ENCODE measurements at regions not wholly inside any gene's neighbourhood (a gene's known extent, or its start where the extent isn't known, plus 50 kb on each side); places are given as distances from the start of the nearest gene placed in this dataset.
"Not testable (repeated sequence)": the region's sequence is repeated elsewhere in the genome, so short reads cannot be mapped to it uniquely, and the experiment has no call there.

DNA sequence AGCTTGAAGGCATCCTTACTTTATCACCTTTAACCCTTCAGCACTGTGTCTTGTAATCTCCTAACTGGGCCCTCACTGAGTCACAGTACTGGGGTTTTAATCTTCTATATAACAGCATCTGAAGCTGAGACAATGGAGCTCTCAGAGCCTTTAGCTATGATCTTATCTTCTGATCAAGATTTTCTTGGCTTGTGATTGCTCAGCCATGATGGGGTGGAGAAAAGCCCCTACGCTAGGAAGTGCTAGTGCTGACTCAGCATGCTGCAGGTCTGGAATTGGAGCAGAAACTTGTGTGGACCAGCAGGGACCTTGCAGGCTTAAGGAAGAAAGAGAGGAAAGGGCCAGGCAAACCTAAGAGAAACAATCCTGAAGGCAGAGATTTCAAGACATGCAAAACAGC, 71.7 kb upstream of the EED start:
- intact Hi-C loops (cut with micrococcal nuclease): no loop called here
- Mint-ChIP-seq H3K27ac (no peak overlapping the region), H3K36me3 (ENCODE audit: low read depth) (no peaks in the 10 kb centered on the region), H3K9me3 (no peaks in the 10 kb centered on the region), H3K4me1 (peaks cover 8% of the 10 kb centered on the region), H3K27me3 (no peaks in the 10 kb centered on the region), H3K4me3 (no peak overlapping the region)
- DNase-seq (no peak), ATAC-seq (ENCODE audit: low read depth) (no peak)
- ChIA-PET CTCF (no interaction called here), POLR2A (interaction anchor here (1.0 kb wide), 1 partner anchor 21 kb away, joined by 3 read pairs; no protein-coding TSS in a partner anchor)
- TF ChIP-seq, protein P1, sequence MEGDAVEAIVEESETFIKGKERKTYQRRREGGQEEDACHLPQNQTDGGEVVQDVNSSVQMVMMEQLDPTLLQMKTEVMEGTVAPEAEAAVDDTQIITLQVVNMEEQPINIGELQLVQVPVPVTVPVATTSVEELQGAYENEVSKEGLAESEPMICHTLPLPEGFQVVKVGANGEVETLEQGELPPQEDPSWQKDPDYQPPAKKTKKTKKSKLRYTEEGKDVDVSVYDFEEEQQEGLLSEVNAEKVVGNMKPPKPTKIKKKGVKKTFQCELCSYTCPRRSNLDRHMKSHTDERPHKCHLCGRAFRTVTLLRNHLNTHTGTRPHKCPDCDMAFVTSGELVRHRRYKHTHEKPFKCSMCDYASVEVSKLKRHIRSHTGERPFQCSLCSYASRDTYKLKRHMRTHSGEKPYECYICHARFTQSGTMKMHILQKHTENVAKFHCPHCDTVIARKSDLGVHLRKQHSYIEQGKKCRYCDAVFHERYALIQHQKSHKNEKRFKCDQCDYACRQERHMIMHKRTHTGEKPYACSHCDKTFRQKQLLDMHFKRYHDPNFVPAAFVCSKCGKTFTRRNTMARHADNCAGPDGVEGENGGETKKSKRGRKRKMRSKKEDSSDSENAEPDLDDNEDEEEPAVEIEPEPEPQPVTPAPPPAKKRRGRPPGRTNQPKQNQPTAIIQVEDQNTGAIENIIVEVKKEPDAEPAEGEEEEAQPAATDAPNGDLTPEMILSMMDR (IDR thresholded peaks at IDR 0.05): no peak

DNA sequence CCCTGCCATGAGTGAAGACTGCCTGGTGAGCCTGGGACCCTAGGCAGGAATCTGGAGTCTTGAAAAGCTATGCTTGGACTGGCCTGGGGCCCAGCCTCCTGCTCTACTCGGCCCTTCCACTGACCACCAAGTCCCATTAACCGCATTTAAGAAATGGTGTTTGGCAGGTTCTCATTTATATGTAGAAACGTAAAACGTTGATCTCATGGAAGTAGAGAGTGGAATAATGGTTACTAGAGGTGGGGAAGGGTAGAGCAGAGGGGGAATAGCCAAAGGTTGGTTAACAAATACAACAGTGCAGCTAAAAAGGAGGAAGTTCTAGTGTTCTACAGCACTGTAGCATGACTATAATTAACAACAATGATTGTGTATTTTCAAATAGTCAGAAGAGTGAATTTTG, 72.9 kb upstream of the EED start:
- no peak overlapping the region for H3K27ac Mint-ChIP-seq

DNA sequence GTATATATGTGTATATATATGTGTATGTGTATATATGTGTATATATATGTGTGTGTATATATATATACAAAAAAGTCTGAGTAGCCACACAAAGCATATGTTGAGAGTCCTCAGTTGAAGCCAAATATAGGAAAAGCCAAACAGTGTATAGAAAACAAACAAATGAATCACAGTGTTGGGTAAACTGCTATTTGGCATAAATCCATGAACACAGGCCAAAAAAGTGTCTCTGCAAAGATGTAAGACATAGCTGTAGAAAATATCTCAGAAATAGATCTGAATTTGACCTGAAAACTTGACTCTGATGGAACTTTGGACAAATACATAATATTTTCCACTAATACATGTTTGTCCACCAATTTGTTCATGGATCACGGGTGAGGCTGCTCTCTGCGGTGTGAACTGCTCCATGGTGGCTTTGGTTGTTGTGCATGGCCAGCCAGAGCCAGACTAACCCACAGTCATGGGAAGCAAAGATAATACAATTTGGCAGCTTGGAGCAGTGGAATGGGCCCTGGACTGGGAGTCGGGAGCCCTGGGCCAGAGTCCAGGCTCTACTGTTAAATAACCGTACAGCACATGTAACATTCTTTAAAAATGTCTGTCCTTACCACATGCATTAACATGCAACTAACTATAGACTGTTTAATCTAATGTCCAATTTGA, 76.9 kb upstream of the EED start:
- Mint-ChIP-seq H3K36me3 (ENCODE audit: low read depth) (no peaks in the 10 kb centered on the region), H3K27me3 (no peaks in the 10 kb centered on the region), H3K4me1 (no peaks in the 10 kb centered on the region), H3K4me3 (no peak overlapping the region), H3K9me3 (peaks cover 5% of the 10 kb centered on the region), H3K27ac (no peak overlapping the region)
- TF ChIP-seq, protein P1 (IDR thresholded peaks at IDR 0.05): no peak
- ATAC-seq (ENCODE audit: low read depth) (no peak), DNase-seq (no peak)
- POLR2A ChIA-PET: no interaction called here
- CTCF ChIA-PET: no interaction called here
- intact Hi-C loops (cut with micrococcal nuclease): no loop called here

More for the DNA sequence above, 72.9 kb upstream of the EED start:
- H3K9me3 Mint-ChIP-seq: no peaks in the 10 kb centered on the region
- POLR2A ChIA-PET: no interaction called here
- intact Hi-C loops (cut with micrococcal nuclease): no loop called here
- no peak for DNase-seq
- ATAC-seq (ENCODE audit: low read depth): no peak
- CTCF ChIA-PET: no interaction called here
- TF ChIP-seq, protein P1 (IDR thresholded peaks at IDR 0.05): no peak
- no peaks in the 10 kb centered on the region for H3K27me3 Mint-ChIP-seq
- peaks cover 6% of the 10 kb centered on the region for H3K4me1 Mint-ChIP-seq
- no peaks in the 10 kb centered on the region for H3K36me3 Mint-ChIP-seq (ENCODE audit: low read depth)
- H3K4me3 Mint-ChIP-seq: no peak overlapping the region

DNA sequence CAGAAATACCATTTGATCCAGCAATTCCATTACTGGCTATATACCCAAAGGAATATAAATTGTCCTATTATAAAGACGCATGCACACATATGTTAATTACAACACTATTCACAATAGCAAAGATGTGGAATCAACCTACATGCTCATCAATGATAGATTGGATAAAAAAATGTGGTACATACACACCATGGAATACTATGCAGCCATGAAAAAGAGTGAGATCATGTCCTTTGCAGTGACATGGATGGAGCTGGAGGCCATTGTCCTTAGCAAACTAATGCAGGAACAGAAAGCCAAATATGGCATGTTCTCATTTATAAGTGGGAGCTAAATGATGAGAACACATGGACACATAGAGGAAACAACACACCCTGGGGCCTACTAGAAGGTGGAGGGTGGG, 78.3 kb upstream of the EED start:
- ATAC-seq (ENCODE audit: low read depth); H3K27ac Mint-ChIP-seq; H3K36me3 Mint-ChIP-seq (ENCODE audit: low read depth); H3K27me3 Mint-ChIP-seq; DNase-seq; intact Hi-C loops (cut with micrococcal nuclease); H3K4me1 Mint-ChIP-seq; H3K4me3 Mint-ChIP-seq; H3K9me3 Mint-ChIP-seq; CTCF ChIA-PET: not testable (repeated sequence)
- POLR2A ChIA-PET: interaction anchor here (0.7 kb wide), 1 partner anchor 21 kb away, joined by 6 read pairs; no protein-coding TSS in a partner anchor

DNA sequence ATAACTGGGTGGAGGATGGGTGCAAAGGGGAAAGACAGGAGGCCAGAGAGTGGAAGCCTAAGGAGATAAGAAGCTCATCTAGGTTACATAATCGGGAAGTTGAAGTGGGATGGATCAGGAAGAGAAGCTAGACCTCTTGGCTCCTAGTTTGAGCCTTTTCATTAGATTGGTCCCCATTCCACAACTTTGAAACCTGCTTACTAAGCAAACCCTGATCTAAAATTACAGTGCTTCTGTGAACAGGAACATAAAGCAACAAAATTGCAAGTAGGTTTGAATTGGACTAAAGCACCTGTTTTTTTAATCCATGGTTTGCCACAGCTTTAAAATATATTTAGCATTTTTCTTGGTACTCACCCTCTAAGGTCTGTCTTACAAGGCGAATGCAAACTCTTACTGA, 80.4 kb upstream of the EED start:
- ATAC-seq (ENCODE audit: low read depth): no peak
- Mint-ChIP-seq H3K4me1 (peaks cover 24% of the 10 kb centered on the region), H3K27me3 (no peaks in the 10 kb centered on the region), H3K27ac (no peak overlapping the region), H3K9me3 (peaks cover 5% of the 10 kb centered on the region), H3K4me3 (no peak overlapping the region), H3K36me3 (ENCODE audit: low read depth) (no peaks in the 10 kb centered on the region)
- ChIA-PET POLR2A (interaction anchor here (1.2 kb wide), 1 partner anchor 95 kb away, joined by 3 read pairs; the partner anchor contains the start of gene PICALM), CTCF (interaction anchor here (0.7 kb wide), 1 partner anchor 123 kb away, joined by 3 read pairs; no protein-coding TSS in a partner anchor)
- TF ChIP-seq, protein P1 (IDR thresholded peaks at IDR 0.05): no peak
- no peak for DNase-seq
- intact Hi-C loops (cut with micrococcal nuclease): no loop called here

DNA sequence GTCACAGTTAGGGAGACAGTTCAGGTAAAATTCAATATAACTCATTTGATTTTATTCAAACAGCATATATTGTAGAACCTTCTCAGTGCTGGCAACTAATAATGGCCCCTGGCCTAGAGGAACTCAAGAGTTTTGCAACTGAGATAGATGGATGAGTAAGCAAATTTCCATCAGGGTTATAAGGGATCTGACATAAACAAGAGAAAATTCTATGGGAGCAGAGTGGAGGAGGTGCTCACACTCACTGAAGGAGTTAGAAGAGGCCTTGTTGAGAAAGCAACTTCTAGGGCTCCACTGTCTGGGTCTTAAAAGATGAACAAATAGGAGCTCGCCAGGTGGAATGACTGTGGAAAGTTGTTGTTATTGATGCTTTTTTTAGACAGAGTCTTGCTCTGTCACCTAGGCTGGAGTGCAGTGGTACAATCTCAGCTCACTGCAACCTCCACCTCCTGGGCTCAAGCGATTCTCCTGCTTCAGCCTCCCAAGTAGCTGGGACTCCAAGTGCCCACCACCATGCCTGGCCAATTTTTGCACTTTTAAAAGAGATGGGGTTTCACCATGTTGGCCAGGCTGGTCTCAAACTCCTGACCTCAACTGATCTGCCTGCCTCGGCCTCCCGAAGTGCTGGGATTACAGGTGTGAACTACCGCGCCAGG, 81.2 kb upstream of the EED start:
- H3K9me3 Mint-ChIP-seq; H3K27ac Mint-ChIP-seq; CTCF ChIA-PET; DNase-seq; H3K27me3 Mint-ChIP-seq; H3K4me3 Mint-ChIP-seq; ATAC-seq (ENCODE audit: low read depth); H3K36me3 Mint-ChIP-seq (ENCODE audit: low read depth); intact Hi-C loops (cut with micrococcal nuclease): not testable (repeated sequence)
- POLR2A ChIA-PET: interaction anchor here (1.2 kb wide), 1 partner anchor 94 kb away, joined by 3 read pairs; the partner anchor contains the start of gene PICALM
- H3K4me1 Mint-ChIP-seq: peaks cover 24% of the 10 kb centered on the region

Data from activated B cell treated with CpG ODN at 0.5 μM for 24 hours (primary cell).